Mesendoderm (in vitro differentiated cells): ENCODE measurements at regions not wholly inside any gene's neighbourhood (a gene's known extent, or its start where the extent isn't known, plus 50 kb on each side); places are given as distances from the start of the nearest gene placed in this dataset.

ENCODE experiments used
- DNase-seq: peaks from one replicate; pipeline ENCODE4 v3.0.0; 2013
- H2AK5ac ChIP-seq: 2 replicates; pipeline ENCODE4 v1.6.1; 2013; ENCODE audit warnings: low read length, inconsistent platforms
- H2BK120ac ChIP-seq: 2 replicates; pipeline ENCODE4 v1.6.1; 2013; ENCODE audit warnings: low read depth, mild to moderate bottlenecking, low read length, moderate library complexity, mixed read lengths
- H2BK15ac ChIP-seq: replicated peaks from 2 replicates; pipeline ENCODE4 v1.6.1; 2013; ENCODE audit warnings: low read depth, mild to moderate bottlenecking, moderate library complexity
- H2BK5ac ChIP-seq: 2 replicates; pipeline ENCODE4 v1.6.1; 2013; ENCODE audit warnings: low read length, inconsistent platforms
- H3K18ac ChIP-seq: 2 replicates; pipeline ENCODE4 v1.6.1; 2013; ENCODE audit warnings: mild to moderate bottlenecking, low read length, mixed read lengths
- H3K23ac ChIP-seq: one replicate; pipeline ENCODE4 v1.6.1; 2013; ENCODE audit warnings: low read length
- H3K27ac ChIP-seq: 2 replicates; pipeline ENCODE4 v1.5.1; 2013; ENCODE audit warnings: low read depth, mild to moderate bottlenecking, inconsistent platforms, low read length, moderate library complexity
- H3K27me3 ChIP-seq: 2 replicates; pipeline ENCODE4 v1.6.1; 2013; ENCODE audit warnings: low read length, control low read depth, mild to moderate bottlenecking, inconsistent platforms; ENCODE audit not compliant: insufficient read depth, poor library complexity
- H3K36me3 ChIP-seq: 2 replicates; pipeline ENCODE4 v1.6.1; 2013; ENCODE audit warnings: low read length, inconsistent platforms; ENCODE audit not compliant: control insufficient read depth, insufficient read depth
- H3K4ac ChIP-seq: one replicate; pipeline ENCODE4 v1.6.1; 2013; ENCODE audit warnings: low read depth, mild to moderate bottlenecking, low read length, moderate library complexity
- H3K4me1 ChIP-seq: 2 replicates; pipeline ENCODE4 v1.6.1; 2013; ENCODE audit warnings: low read depth, low read length, inconsistent platforms; ENCODE audit not compliant: control insufficient read depth
- H3K4me2 ChIP-seq: 2 replicates; pipeline ENCODE4 v1.6.1; 2013; ENCODE audit warnings: low read length
- H3K4me3 ChIP-seq: 2 replicates; pipeline ENCODE4 v1.5.1; 2013; ENCODE audit warnings: mild to moderate bottlenecking, low read length
- H3K56ac ChIP-seq: one replicate; pipeline ENCODE4 v1.6.1; 2013; ENCODE audit warnings: low read length
- H3K79me1 ChIP-seq: 2 replicates; pipeline ENCODE4 v1.6.1; 2013; ENCODE audit warnings: low read length, inconsistent platforms
- H3K79me2 ChIP-seq: 2 replicates; pipeline ENCODE4 v1.6.1; 2013; ENCODE audit warnings: mild to moderate bottlenecking, low read length; ENCODE audit not compliant: control insufficient read depth, insufficient read depth
- H3K9ac ChIP-seq: 2 replicates; pipeline ENCODE4 v1.6.1; 2013; ENCODE audit warnings: low read length, inconsistent platforms
- H4K5ac ChIP-seq: one replicate; pipeline ENCODE4 v1.6.1; 2013; ENCODE audit warnings: low read length
- H4K8ac ChIP-seq: one replicate; pipeline ENCODE4 v1.6.1; 2013; ENCODE audit warnings: low read depth, mild to moderate bottlenecking, control low read depth, low read length, moderate library complexity
- WGBS: extraction: QIAGEN DNeasy Blood & Tissue Kit; methylation state at CpG from one replicate; pipeline ENCODE4 v1.1.7; 2013; ENCODE audit warnings: low lambda C conversion rate, missing lambda C conversion rate; ENCODE audit not compliant: insufficient coverage; ENCODE audit errors: extremely low coverage; 5-methylcytosine and 5-hydroxymethylcytosine counted together

GRCh38 chr17:33529816-33530215 is 236.7 kb upstream of the ASIC2 start:
- Histone ChIP-seq H3K56ac (no peak overlapping the region), H4K8ac (no peak overlapping the region), H3K4me3 (no peak overlapping the region), H4K5ac (no peak overlapping the region), H3K9ac (no peak overlapping the region), H3K4me1 (no peaks in the 10 kb centered on the region), H3K4ac (no peak overlapping the region), H2BK15ac (no peak overlapping the region), H3K36me3 (no peaks in the 10 kb centered on the region), H2BK120ac (no peak overlapping the region), H3K79me2 (no peaks in the 10 kb centered on the region), H3K4me2 (no peak overlapping the region), H3K23ac (no peak overlapping the region), H2BK5ac (no peak overlapping the region), H3K79me1 (no peaks in the 10 kb centered on the region), H2AK5ac (no peak overlapping the region), H3K27me3 (no peaks in the 10 kb centered on the region), H3K27ac (no peak overlapping the region), H3K18ac (no peak overlapping the region)
- no CpG with 5 or more reads among the region's 9 CpGs for WGBS
- DNase-seq = no peak

DNA sequence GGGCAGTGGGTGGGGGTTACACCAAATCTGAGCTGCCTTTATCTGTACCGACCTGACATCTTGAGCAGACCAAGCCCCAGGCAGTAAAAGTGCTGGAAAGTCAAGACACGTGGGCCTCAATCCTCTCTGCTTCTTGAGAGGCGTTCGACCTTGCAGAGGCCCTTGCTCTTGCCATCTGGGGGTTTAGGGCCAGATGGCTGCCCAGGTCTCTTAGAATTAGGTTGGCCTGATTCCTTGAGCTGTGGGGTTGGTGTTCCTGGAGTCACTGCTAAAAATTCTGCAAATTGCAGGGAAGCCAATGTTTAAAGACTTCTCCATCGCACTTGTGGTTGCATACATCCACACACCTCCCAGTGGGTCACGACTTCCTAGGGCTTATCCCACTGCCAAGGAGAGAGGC is 238.2 kb upstream of the ASIC2 start:
- no peaks in the 10 kb centered on the region for H3K4me1 ChIP-seq
- no peak overlapping the region for H3K4ac ChIP-seq
- H2AK5ac ChIP-seq = no peak overlapping the region
- H3K4me2 ChIP-seq = no peak overlapping the region
- H3K27me3 ChIP-seq = no peaks in the 10 kb centered on the region
- no peak overlapping the region for H3K27ac ChIP-seq
- H3K18ac ChIP-seq = no peak overlapping the region
- H3K36me3 ChIP-seq = no peaks in the 10 kb centered on the region
- DNase-seq = no peak
- no peak overlapping the region for H3K4me3 ChIP-seq
- no peak overlapping the region for H2BK15ac ChIP-seq
- H3K56ac ChIP-seq = no peak overlapping the region
- no peaks in the 10 kb centered on the region for H3K79me2 ChIP-seq
- H2BK120ac ChIP-seq = no peak overlapping the region
- no CpG with 5 or more reads among the region's 6 CpGs for WGBS
- no peak overlapping the region for H2BK5ac ChIP-seq
- no peak overlapping the region for H4K5ac ChIP-seq
- no peak overlapping the region for H3K23ac ChIP-seq
- no peaks in the 10 kb centered on the region for H3K79me1 ChIP-seq
- H4K8ac ChIP-seq = no peak overlapping the region
- H3K9ac ChIP-seq = no peak overlapping the region

GRCh38 chr17:33534087-33534486 is 241.0 kb upstream of the ASIC2 start:
- H3K9ac ChIP-seq = no peak overlapping the region
- no peak overlapping the region for H2AK5ac ChIP-seq
- H3K4me1 ChIP-seq = no peaks in the 10 kb centered on the region
- H2BK5ac ChIP-seq = no peak overlapping the region
- H3K18ac ChIP-seq = no peak overlapping the region
- no peak overlapping the region for H3K4me3 ChIP-seq
- H4K8ac ChIP-seq = no peak overlapping the region
- no peak for DNase-seq
- H3K79me2 ChIP-seq = no peaks in the 10 kb centered on the region
- H3K27me3 ChIP-seq = no peaks in the 10 kb centered on the region
- no peak overlapping the region for H4K5ac ChIP-seq
- H3K56ac ChIP-seq = no peak overlapping the region
- no peak overlapping the region for H2BK15ac ChIP-seq
- H2BK120ac ChIP-seq = no peak overlapping the region
- no peak overlapping the region for H3K4ac ChIP-seq
- WGBS = no CpG with 5 or more reads among the region's 9 CpGs
- no peak overlapping the region for H3K27ac ChIP-seq
- no peak overlapping the region for H3K23ac ChIP-seq
- H3K36me3 ChIP-seq = no peaks in the 10 kb centered on the region
- no peaks in the 10 kb centered on the region for H3K79me1 ChIP-seq
- no peak overlapping the region for H3K4me2 ChIP-seq

GRCh38 chr17:33545124-33545523 is 252.0 kb upstream of the ASIC2 start:
- Histone ChIP-seq H3K36me3 (no peaks in the 10 kb centered on the region), H3K4me2 (no peak overlapping the region), H2BK120ac (no peak overlapping the region), H4K5ac (no peak overlapping the region), H3K27ac (no peak overlapping the region), H3K79me1 (no peaks in the 10 kb centered on the region), H3K27me3 (no peaks in the 10 kb centered on the region), H3K4ac (no peak overlapping the region), H3K4me3 (no peak overlapping the region), H3K56ac (no peak overlapping the region), H3K23ac (no peak overlapping the region), H3K79me2 (no peaks in the 10 kb centered on the region), H3K4me1 (no peaks in the 10 kb centered on the region), H3K18ac (no peak overlapping the region), H2AK5ac (no peak overlapping the region), H2BK15ac (no peak overlapping the region), H4K8ac (no peak overlapping the region), H3K9ac (no peak overlapping the region), H2BK5ac (no peak overlapping the region)
- WGBS = no CpG with 5 or more reads among the region's 4 CpGs
- no peak for DNase-seq

DNA sequence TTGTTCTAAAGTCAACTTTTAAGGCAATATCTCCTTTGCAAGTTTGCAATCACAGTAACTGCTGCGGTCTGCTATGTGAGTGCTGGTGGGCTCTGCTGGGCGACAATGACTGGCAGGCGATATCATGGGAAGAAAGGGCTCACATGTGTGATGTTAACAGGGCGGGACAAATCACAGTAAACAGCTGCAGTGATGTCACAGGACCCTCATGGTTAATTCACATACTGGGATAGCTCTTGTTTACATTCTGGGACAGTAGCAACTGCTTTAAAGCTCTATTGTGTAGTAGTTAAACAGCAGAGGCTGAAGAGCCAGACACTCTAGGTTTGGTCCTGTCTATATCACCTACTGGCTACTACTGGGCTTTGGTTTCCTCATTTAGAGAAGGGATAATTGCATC is 257.2 kb upstream of the ASIC2 start:
- no peak overlapping the region for H3K4me3 ChIP-seq
- H2BK15ac ChIP-seq = no peak overlapping the region
- H3K36me3 ChIP-seq = no peaks in the 10 kb centered on the region
- H3K79me1 ChIP-seq = no peaks in the 10 kb centered on the region
- H3K9ac ChIP-seq = no peak overlapping the region
- no peak overlapping the region for H3K18ac ChIP-seq
- no peak for DNase-seq
- H2AK5ac ChIP-seq = no peak overlapping the region
- no peak overlapping the region for H3K27ac ChIP-seq
- no peak overlapping the region for H4K5ac ChIP-seq
- H3K4ac ChIP-seq = no peak overlapping the region
- no peak overlapping the region for H2BK120ac ChIP-seq
- H3K4me2 ChIP-seq = no peak overlapping the region
- no peaks in the 10 kb centered on the region for H3K4me1 ChIP-seq
- no peak overlapping the region for H3K56ac ChIP-seq
- no peak overlapping the region for H3K23ac ChIP-seq
- no CpG with 5 or more reads among the region's 4 CpGs for WGBS
- no peaks in the 10 kb centered on the region for H3K79me2 ChIP-seq
- H2BK5ac ChIP-seq = no peak overlapping the region
- H4K8ac ChIP-seq = no peak overlapping the region
- no peaks in the 10 kb centered on the region for H3K27me3 ChIP-seq

GRCh38 chr17:33551075-33551474 is 258.0 kb upstream of the ASIC2 start:
- H3K9ac ChIP-seq = no peak overlapping the region
- no peak overlapping the region for H4K5ac ChIP-seq
- no peak overlapping the region for H3K4ac ChIP-seq
- no peak overlapping the region for H3K4me2 ChIP-seq
- no peak overlapping the region for H3K56ac ChIP-seq
- no peak overlapping the region for H4K8ac ChIP-seq
- H3K18ac ChIP-seq = no peak overlapping the region
- H3K4me1 ChIP-seq = no peaks in the 10 kb centered on the region
- H3K79me2 ChIP-seq = no peaks in the 10 kb centered on the region
- H2BK15ac ChIP-seq = no peak overlapping the region
- H2AK5ac ChIP-seq = no peak overlapping the region
- H3K36me3 ChIP-seq = no peaks in the 10 kb centered on the region
- no peaks in the 10 kb centered on the region for H3K79me1 ChIP-seq
- H3K27ac ChIP-seq = no peak overlapping the region
- no peaks in the 10 kb centered on the region for H3K27me3 ChIP-seq
- H3K23ac ChIP-seq = no peak overlapping the region
- no peak overlapping the region for H2BK5ac ChIP-seq
- DNase-seq = no peak
- WGBS = no CpG with 5 or more reads among the region's 5 CpGs
- H2BK120ac ChIP-seq = no peak overlapping the region
- no peak overlapping the region for H3K4me3 ChIP-seq
